Tibial artery (tissue), 4 donors: ENCODE measurements at regions not wholly inside any gene's neighbourhood (a gene's known extent, or its start where the extent isn't known, plus 50 kb on each side); places are given as distances from the start of the nearest gene placed in this dataset.

ENCODE experiments used
- DNase-seq, 2 donors: peaks; one replicate each; pipeline ENCODE4 v3.0.0-alpha.2; 2019
- H3K27ac ChIP-seq, 2 donors: fragments of 200-600 bp; sonication (generic) in 1 of 2; 1 replicate in 1 of 2; 2 replicates in 1 of 2; pipeline ENCODE4 v1.5.1; 2018 to 2019; ENCODE audit warnings: mild to moderate bottlenecking in 1 of 2
- H3K27me3 ChIP-seq, 2 donors: fragments of 200-600 bp; sonication (generic) in 1 of 2; one replicate each; pipeline versions ENCODE4 v1.5.1 to v1.6.0; 2016 to 2019
- H3K36me3 ChIP-seq, 3 donors: fragments of 200-600 bp; sonication (generic) in 2 of 3; one replicate each; pipeline ENCODE4 v1.5.1; 2016 to 2019; ENCODE audit warnings: mild to moderate bottlenecking in 2 of 3
- H3K4me1 ChIP-seq, 4 donors: fragments of 200-600 bp; sonication (generic) in 2 of 4; 1 replicate in 3 of 4; 2 replicates in 1 of 4; pipeline ENCODE4 v1.5.1; 2016 to 2019
- H3K4me3 ChIP-seq, 2 donors: fragments of 200-600 bp; sonication (generic) in 1 of 2; 1 replicate in 1 of 2; 2 replicates in 1 of 2; pipeline ENCODE4 v1.5.1; 2018 to 2019; ENCODE audit warnings: mild to moderate bottlenecking in 2 of 2
- H3K9me3 ChIP-seq, 3 donors: fragments of 200-600 bp; sonication (generic) in 1 of 3; one replicate each; pipeline ENCODE4 v1.5.1; 2016 to 2019
- CTCF ChIP-seq, 2 experiments: fragments of 200-600 bp in 1 of 2; fragments of 450-650 bp in 1 of 2; IDR thresholded peaks; one replicate each; pipeline ENCODE4 v1.5.1; 2017 to 2019; ENCODE audit warnings: antibody characterized with exemption in 2 of 2, mild to moderate bottlenecking in 1 of 2, moderate library complexity in 1 of 2
- intact Hi-C: fragments of 100-400 bp; cut with DNase I; formaldehyde crosslinking; loops from one replicate; pipeline ENCODE4 v1.15.0; 2023; ENCODE audit warnings: low total_unique reads

- H3K4me3 ChIP-seq = no peak overlapping the region
- no peaks in the 10 kb centered on the region for H3K27me3 ChIP-seq
- TF ChIP-seq CTCF (IDR thresholded peaks at IDR 0.05) = no peak
- no peak overlapping the region for H3K27ac ChIP-seq
- H3K4me1 ChIP-seq = no peaks in the 10 kb centered on the region
- DNase-seq = no peak
- intact Hi-C loops = no loop called here
- H3K36me3 ChIP-seq = no peaks in the 10 kb centered on the region
- H3K9me3 ChIP-seq = no peaks in the 10 kb centered on the region
Measured at GRCh38 chrX:134711135-134711921, 53.1 kb upstream of the PLAC1 start.
